ENCODE measurements at regions not wholly inside any gene's neighbourhood (a gene's known extent, or its start where the extent isn't known, plus 50 kb on each side); places are given as distances from the start of the nearest gene placed in this dataset.

- no peaks in the 10 kb centered on the region for H3K36me3 ChIP-seq (ENCODE audit: insufficient read depth, low read length)
- ChIA-PET POLR2A (no interaction called here), CTCF (no interaction called here)
- H3K4me1 ChIP-seq (ENCODE audit: insufficient read depth, low read length): no peaks in the 10 kb centered on the region
- intact Hi-C loops (cut with DNase I, micrococcal nuclease): no loop called here
- no peaks in the 10 kb centered on the region for H3K27me3 ChIP-seq (ENCODE audit: control insufficient read depth in 1 of 2, insufficient read depth in 2 of 2, low read length in 2 of 2)
- peaks cover 2% of the 10 kb centered on the region for H3K9me3 Mint-ChIP-seq
- no peak overlapping the region for H3K4me3 ChIP-seq (ENCODE audit: low read length)
- TF ChIP-seq CTCF (IDR thresholded peaks at IDR 0.05): no peak
- peaks cover 0 to 4% of the 10 kb centered on the region in 2 experiments for H3K9me3 ChIP-seq (ENCODE audit: control insufficient read depth in 1 of 2, insufficient read depth in 1 of 2, low read length in 2 of 2)
- H3K27me3 Mint-ChIP-seq: no peaks in the 10 kb centered on the region
- H3K27ac ChIP-seq (ENCODE audit: low read depth in 1 of 2, low read length in 2 of 2): no peak overlapping the region
- H3K4me3 Mint-ChIP-seq: no peak overlapping the region
- H3K27ac Mint-ChIP-seq: no peak overlapping the region
- no peaks in the 10 kb centered on the region for H3K36me3 Mint-ChIP-seq (ENCODE audit: low read depth)
- no peaks in the 10 kb centered on the region for H3K4me1 Mint-ChIP-seq (ENCODE audit: low read depth)
- DNase-seq: no peak
- no peak for ATAC-seq (ENCODE audit: poor library complexity)
These were observed 640.1 kb downstream of the EPHA4 start for GRCh38 chr2:220932041-220932440.

- Mint-ChIP-seq H3K27ac (no peak overlapping the region), H3K4me3 (no peak overlapping the region), H3K36me3 (ENCODE audit: low read depth) (no peaks in the 10 kb centered on the region), H3K27me3 (no peaks in the 10 kb centered on the region), H3K4me1 (ENCODE audit: low read depth) (no peaks in the 10 kb centered on the region), H3K9me3 (no peaks in the 10 kb centered on the region)
- POLR2A ChIA-PET: no interaction called here
- no peaks in the 10 kb centered on the region for H3K4me1 ChIP-seq (ENCODE audit: insufficient read depth, low read length)
- peaks cover 0 to 6% of the 10 kb centered on the region in 2 experiments for H3K9me3 ChIP-seq (ENCODE audit: control insufficient read depth in 1 of 2, insufficient read depth in 1 of 2, low read length in 2 of 2)
- TF ChIP-seq CTCF (IDR thresholded peaks at IDR 0.05): no peak
- H3K36me3 ChIP-seq (ENCODE audit: insufficient read depth, low read length): no peaks in the 10 kb centered on the region
- no peak for ATAC-seq (ENCODE audit: poor library complexity)
- DNase-seq: no peak
- no peaks in the 10 kb centered on the region for H3K27me3 ChIP-seq (ENCODE audit: control insufficient read depth in 1 of 2, insufficient read depth in 2 of 2, low read length in 2 of 2)
- CTCF ChIA-PET: no interaction called here
- intact Hi-C loops (cut with DNase I, micrococcal nuclease): no loop called here
- no peak overlapping the region for H3K4me3 ChIP-seq (ENCODE audit: low read length)
- H3K27ac ChIP-seq (ENCODE audit: low read depth in 1 of 2, low read length in 2 of 2): no peak overlapping the region
These were observed 636.2 kb downstream of the EPHA4 start for GRCh38 chr2:220935789-220936321.

- H3K4me3 Mint-ChIP-seq: no peak overlapping the region
- intact Hi-C loops (cut with DNase I, micrococcal nuclease): no loop called here
- DNase-seq (no peak), ATAC-seq (ENCODE audit: poor library complexity) (no peak)
- no peaks in the 10 kb centered on the region for H3K36me3 Mint-ChIP-seq (ENCODE audit: low read depth)
- no peak overlapping the region for H3K27ac ChIP-seq (ENCODE audit: low read depth in 1 of 2, low read length in 2 of 2)
- H3K9me3 ChIP-seq (ENCODE audit: control insufficient read depth in 1 of 2, insufficient read depth in 1 of 2, low read length in 2 of 2): peaks cover 0 to 6% of the 10 kb centered on the region in 2 experiments
- no peaks in the 10 kb centered on the region for H3K4me1 ChIP-seq (ENCODE audit: insufficient read depth, low read length)
- no peaks in the 10 kb centered on the region for H3K9me3 Mint-ChIP-seq
- no peaks in the 10 kb centered on the region for H3K4me1 Mint-ChIP-seq (ENCODE audit: low read depth)
- ChIA-PET CTCF (no interaction called here), POLR2A (no interaction called here)
- no peaks in the 10 kb centered on the region for H3K27me3 ChIP-seq (ENCODE audit: control insufficient read depth in 1 of 2, insufficient read depth in 2 of 2, low read length in 2 of 2)
- H3K4me3 ChIP-seq (ENCODE audit: low read length): no peak overlapping the region
- H3K27me3 Mint-ChIP-seq: no peaks in the 10 kb centered on the region
- no peak for TF ChIP-seq CTCF (IDR thresholded peaks at IDR 0.05)
- no peak overlapping the region for H3K27ac Mint-ChIP-seq
- no peaks in the 10 kb centered on the region for H3K36me3 ChIP-seq (ENCODE audit: insufficient read depth, low read length)
These were observed 635.4 kb downstream of the EPHA4 start for GRCh38 chr2:220936641-220937197.
